ENCODE measurements at regions not wholly inside any gene's neighbourhood (a gene's known extent, or its start where the extent isn't known, plus 50 kb on each side); places are given as distances from the start of the nearest gene placed in this dataset.
A peak's percentile ranks its signal among the peaks of the same experiment; 100 is the strongest.

GRCh38 chr18:43396266-43396665 lies 119.0 kb upstream of the SYT4 start:
- H3K9me3 ChIP-seq: no peaks in the 10 kb centered on the region
- H3K27me3 ChIP-seq: no peaks in the 10 kb centered on the region
- H3K36me3 ChIP-seq: no peaks in the 10 kb centered on the region
- no peaks in the 10 kb centered on the region for H3K4me1 ChIP-seq
- no peak overlapping the region for H3K4me3 ChIP-seq
- no peak for DNase-seq
- H3K27ac ChIP-seq: no peak overlapping the region
- TF ChIP-seq POLR2A (IDR thresholded peaks at IDR 0.05): no peak
- TF ChIP-seq, protein P1, sequence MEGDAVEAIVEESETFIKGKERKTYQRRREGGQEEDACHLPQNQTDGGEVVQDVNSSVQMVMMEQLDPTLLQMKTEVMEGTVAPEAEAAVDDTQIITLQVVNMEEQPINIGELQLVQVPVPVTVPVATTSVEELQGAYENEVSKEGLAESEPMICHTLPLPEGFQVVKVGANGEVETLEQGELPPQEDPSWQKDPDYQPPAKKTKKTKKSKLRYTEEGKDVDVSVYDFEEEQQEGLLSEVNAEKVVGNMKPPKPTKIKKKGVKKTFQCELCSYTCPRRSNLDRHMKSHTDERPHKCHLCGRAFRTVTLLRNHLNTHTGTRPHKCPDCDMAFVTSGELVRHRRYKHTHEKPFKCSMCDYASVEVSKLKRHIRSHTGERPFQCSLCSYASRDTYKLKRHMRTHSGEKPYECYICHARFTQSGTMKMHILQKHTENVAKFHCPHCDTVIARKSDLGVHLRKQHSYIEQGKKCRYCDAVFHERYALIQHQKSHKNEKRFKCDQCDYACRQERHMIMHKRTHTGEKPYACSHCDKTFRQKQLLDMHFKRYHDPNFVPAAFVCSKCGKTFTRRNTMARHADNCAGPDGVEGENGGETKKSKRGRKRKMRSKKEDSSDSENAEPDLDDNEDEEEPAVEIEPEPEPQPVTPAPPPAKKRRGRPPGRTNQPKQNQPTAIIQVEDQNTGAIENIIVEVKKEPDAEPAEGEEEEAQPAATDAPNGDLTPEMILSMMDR (IDR thresholded peaks at IDR 0.05): peak in 1 of 6 experiments; percentile 25

- no peaks in the 10 kb centered on the region for H3K27me3 ChIP-seq
- H3K9me3 ChIP-seq: no peaks in the 10 kb centered on the region
- H3K4me3 ChIP-seq: no peak overlapping the region
- H3K36me3 ChIP-seq: no peaks in the 10 kb centered on the region
- TF ChIP-seq, protein P1 (IDR thresholded peaks at IDR 0.05): no peak
- TF ChIP-seq POLR2A (IDR thresholded peaks at IDR 0.05): no peak
- no peak overlapping the region for H3K27ac ChIP-seq
- DNase-seq: no peak
- H3K4me1 ChIP-seq: no peaks in the 10 kb centered on the region
Measured at GRCh38 chr18:43398601-43399000, 121.3 kb upstream of the SYT4 start.

DNA sequence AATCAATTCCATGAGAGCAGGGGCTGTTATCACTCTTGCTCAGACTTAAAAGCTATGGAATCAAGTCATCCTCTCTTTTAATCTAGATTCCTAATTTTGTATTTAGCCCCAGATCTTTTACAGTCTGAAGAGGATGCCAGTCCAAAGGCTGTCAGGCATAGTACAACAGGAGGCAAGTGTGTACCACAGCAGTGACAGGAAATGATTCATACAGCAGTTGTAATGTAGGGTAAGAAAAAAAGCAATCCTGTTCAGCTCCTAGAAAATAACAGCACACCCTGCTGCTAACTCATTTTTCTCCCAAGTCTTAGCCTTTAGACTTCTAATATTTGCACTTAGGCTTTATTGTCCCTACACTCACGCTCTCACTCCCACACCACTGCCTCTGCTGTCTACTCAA lies 127.8 kb upstream of the SYT4 start:
- no peak for DNase-seq
- TF ChIP-seq, protein P1 (IDR thresholded peaks at IDR 0.05): no peak
- no peak for TF ChIP-seq POLR2A (IDR thresholded peaks at IDR 0.05)
- Histone ChIP-seq H3K36me3 (no peaks in the 10 kb centered on the region), H3K27ac (no peak overlapping the region), H3K27me3 (no peaks in the 10 kb centered on the region), H3K9me3 (no peaks in the 10 kb centered on the region), H3K4me3 (no peak overlapping the region), H3K4me1 (no peaks in the 10 kb centered on the region)

DNA sequence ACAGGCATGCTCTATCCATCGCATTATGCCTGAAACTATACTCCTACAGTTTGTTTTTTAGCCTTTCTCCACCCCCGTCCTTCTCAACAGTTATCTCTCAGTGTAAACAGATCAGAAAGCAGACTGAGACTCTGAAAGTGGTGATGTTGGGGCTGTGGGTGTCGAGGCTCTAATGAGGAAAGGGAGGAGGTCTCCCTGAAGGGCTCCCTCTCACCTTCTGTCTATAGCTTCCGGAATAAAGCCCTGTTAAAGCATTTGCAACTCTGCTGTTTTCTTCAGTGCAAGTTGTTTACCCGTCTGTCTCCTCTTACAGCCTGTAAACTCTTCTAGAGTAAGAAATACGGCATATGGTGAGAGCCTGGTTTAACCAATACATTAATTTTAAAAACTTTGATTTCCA lies 136.7 kb upstream of the SYT4 start:
- H3K27me3 ChIP-seq: no peaks in the 10 kb centered on the region
- H3K9me3 ChIP-seq: no peaks in the 10 kb centered on the region
- H3K4me1 ChIP-seq: no peaks in the 10 kb centered on the region
- TF ChIP-seq, protein P1 (IDR thresholded peaks at IDR 0.05): no peak
- no peak for TF ChIP-seq POLR2A (IDR thresholded peaks at IDR 0.05)
- no peak overlapping the region for H3K27ac ChIP-seq
- H3K4me3 ChIP-seq: no peak overlapping the region
- no peaks in the 10 kb centered on the region for H3K36me3 ChIP-seq
- no peak for DNase-seq

GRCh38 chr18:43420091-43420490 lies 142.8 kb upstream of the SYT4 start:
- DNase-seq: no peak

More at GRCh38 chr18:43420091-43420490, 142.8 kb upstream of the SYT4 start:
- Histone ChIP-seq H3K27ac (no peak overlapping the region), H3K4me3 (no peak overlapping the region), H3K9me3 (no peaks in the 10 kb centered on the region), H3K36me3 (no peaks in the 10 kb centered on the region), H3K27me3 (no peaks in the 10 kb centered on the region), H3K4me1 (no peaks in the 10 kb centered on the region)
- no peak for TF ChIP-seq POLR2A (IDR thresholded peaks at IDR 0.05)
- TF ChIP-seq, protein P1 (IDR thresholded peaks at IDR 0.05): no peak

Measured in Peyer's patch (tissue), 4 donors.